SKM-1 (cell line): ENCODE measurements at regions not wholly inside any gene's neighbourhood (a gene's known extent, or its start where the extent isn't known, plus 50 kb on each side); places are given as distances from the start of the nearest gene placed in this dataset.

Experiments
- DNase-seq: peaks from one replicate; lab custom pipeline; 2025; ENCODE audit not compliant: unreplicated experiment; lab: John Stamatoyannopoulos, UW

DNA sequence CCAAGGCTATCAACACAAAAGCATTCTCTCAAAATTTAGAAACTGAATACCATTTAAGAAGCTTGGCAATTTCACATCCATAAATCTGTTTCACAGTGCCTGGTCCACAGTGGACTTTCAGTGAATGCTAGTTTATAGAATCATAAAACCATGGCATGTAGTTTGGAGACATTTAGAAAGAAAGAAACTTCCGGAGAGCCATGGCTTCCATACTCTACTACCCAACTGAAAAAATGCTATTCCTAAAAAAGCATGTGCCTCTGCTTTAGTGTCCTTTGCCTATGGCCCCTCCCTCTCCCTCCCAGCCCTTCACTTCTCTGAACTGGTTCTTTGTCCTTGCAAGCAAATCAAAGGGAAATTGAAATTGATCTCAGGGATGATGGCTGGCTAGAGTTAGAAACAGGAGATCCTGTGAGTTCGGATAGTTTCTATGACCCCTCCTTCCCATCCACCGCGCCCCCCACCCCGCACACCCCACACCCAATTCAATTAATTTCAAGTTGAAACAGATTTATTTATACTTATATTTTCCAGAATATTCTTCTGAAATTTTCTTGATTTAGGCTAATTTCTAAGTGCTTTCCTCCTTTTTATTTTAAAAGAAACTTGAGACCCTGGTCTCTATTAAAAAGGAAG, 248.3 kb downstream of the TRIB2 start:
- DNase-seq = no peak

DNA sequence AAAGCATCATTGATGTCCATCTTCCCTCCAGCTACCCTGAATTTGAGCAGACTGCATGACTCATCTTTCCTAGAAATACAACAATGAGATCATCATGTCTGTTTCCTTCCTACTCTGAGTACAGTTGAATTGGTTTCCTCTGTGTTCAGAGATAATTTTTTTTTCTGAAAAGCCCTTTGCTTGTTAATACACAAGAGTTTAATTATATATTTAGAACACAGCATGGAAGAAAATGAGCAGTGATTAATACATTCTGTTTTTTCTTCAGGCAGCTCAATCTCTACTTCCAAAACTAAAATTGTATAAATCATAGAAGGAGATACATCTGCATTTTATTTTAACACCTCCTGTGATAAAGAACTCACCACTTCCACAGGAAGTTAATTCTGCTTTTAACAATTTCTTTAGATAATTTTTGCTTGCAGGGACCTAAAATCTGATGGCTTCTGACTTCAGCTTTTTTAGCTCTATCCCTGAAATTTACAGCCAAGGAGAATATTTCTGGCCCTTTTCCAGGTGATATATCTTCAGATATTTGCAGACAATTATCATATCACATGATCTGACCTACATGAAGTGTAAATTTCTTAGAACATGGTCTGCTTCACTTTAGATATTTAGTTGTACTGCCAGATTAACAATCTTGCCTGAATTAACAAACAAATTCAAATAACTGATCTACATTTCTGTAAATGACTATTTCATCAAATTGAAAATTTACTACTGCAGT, 249.0 kb downstream of the TRIB2 start:
- peak; percentile 74 for DNase-seq

DNA sequence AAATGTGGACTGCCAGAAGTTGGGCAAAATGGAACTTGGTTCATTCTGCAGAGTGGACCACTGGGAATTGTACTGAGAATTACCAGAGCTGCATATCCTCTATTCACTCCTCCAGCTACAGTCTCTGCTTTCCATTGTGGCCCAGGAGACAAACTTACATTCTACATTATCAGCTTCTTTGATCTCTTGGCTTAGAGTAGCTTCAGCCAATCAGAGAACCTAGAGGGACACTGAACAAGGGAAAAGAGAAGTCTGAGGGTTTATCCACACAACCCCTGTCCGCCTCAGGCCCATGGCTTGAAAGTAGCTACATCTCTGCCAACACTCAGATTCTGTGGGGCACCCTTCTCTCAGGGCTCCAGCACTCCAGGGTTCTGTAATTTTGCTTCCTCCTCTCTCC, 251.1 kb downstream of the TRIB2 start:
- no peak for DNase-seq

DNA sequence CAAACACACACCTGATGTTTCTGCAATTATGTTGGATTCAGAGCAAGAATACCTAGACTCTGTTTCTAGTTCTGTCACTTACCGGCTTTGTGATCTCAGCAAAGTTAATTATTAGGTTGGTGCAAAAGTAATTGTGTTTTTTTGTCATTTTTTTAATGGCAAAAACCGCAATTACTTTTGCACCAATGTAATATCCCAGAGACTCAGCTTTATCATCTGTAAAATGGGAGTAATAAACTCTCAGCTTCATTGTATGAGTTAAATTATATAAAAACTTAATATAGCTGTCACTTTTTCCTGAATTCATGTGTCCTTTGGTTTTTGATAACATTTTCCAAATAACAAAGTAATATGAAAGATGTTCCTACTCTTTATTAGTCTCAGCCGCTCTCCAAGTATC, 251.7 kb downstream of the TRIB2 start:
- DNase-seq = no peak

DNA sequence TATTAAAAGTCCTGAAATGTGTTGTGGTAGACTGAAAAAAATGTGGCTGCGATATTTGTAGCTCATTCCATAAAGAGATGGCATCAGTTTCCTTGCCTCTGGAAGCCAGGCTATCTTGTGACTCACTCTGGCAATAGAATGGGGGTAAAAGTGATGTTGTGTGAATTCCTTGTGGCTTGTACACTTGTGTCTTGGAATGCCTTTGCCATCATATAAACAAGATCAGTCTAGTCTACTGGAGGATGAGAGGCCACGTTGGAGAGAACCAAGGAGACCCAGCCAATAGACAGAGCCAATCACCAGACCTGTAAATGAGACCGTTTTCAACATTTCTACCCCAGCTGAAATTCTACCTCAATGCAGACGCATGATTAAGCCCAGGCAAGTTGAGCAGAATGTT, 254.1 kb downstream of the TRIB2 start:
- no peak for DNase-seq

DNA sequence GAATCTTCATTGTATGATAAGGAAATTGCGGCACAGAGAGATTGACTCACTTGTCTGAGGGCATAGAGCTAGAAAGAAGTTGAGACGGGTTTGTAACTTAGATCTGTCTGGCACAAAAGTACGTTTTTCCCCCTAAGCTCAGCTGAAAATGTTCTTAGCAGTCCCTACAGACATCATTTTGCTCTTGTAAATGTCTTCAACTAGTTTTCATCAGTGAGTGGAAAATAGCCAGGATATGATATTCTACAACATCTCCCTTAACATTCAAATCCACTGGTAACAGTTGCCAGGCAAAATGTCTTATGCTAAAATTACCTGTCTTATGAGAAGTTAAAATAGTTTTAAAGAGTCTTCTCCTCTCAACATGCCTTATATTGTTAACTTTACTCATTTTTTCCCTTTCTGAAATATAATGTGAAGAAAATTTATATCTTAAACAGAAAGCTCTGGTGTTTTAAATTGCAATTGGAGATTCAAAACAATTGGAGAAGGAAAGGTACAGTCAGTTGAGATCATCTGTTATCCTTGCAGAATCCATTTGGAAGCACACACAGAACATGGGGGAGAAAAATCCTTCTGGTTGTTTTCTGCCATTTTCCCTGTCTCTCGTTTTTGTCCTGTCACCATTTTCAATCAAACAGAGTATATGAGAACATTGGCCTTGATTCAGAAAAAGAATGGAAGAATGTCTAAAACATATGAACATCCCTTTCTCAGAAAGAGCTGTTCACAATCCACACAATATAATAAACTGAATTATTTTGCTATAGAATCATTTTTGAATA, 255.0 kb downstream of the TRIB2 start:
- DNase-seq = no peak

DNA sequence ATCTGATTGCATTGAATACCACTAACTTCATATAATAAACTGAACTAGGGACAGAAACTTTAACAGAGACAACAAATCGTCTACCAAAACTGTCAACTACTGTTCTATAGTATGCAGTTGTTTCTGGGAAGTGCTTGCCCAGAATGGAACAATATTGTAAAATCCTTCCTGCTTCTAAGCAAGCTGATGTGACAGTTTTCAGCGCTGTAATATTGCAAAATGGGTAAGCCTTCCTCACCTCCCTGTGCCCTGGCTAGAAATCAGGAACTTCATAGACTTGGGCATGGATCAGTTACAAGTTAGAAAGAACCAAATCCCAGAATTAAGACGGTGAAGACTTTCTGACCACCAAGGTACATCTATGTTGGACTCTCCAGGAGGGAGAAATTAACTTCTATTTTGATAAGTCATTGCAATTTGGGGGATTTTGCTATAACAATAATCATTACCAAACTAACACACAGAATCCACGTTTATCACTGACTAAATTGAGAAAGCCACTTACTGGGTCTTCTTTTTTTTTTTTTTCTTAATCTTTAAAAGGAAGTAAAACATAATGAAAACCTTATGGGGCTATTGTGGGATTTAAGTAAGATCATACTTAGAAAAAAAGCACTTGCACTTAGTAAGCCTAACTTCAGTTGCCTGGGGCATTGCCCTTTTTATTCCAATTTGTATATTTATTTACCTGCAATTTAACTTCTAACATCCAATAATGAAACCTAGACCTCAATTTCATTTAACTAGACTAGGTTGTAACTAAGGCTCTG, 261.5 kb downstream of the TRIB2 start:
- DNase-seq = peak; percentile 69

DNA sequence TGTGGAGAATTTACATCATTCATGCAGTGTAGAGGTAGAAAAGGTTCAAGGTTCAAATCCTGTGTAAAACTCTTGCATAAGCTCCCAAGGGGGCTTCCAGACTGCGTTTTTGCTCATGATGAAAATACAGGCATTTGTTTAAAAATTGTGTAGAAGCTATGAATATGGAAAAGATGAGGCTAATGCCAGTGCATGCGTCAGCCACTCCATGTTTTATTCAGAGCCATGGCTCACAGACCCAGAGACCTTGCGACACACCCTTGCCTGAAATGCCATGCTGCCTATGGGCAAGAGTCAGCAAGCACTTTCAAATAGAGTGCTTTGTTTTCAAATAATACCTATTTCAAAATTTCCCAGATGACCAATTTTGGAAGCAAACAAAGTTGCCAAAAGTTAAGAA, 262.3 kb downstream of the TRIB2 start:
- no peak for DNase-seq

DNA sequence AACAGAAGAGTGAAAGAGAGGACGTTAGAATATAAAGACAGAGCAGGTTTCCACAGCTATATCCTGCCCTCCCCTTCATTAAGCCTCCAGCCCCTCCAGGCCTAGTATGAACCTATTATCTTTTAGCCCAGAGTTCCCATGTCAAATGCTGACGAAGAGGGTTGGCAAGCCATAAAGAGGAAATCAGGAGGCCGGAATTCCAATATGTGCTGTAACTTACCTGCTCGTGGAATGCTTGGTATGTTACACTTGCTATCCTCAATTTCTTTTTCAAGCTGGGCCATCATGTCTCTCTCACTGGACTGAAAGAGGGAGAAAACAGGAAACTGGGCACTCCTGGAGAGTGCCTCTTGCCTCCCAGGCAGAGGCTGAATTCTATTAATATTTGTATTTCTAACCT, 264.1 kb downstream of the TRIB2 start:
- no peak for DNase-seq

DNA sequence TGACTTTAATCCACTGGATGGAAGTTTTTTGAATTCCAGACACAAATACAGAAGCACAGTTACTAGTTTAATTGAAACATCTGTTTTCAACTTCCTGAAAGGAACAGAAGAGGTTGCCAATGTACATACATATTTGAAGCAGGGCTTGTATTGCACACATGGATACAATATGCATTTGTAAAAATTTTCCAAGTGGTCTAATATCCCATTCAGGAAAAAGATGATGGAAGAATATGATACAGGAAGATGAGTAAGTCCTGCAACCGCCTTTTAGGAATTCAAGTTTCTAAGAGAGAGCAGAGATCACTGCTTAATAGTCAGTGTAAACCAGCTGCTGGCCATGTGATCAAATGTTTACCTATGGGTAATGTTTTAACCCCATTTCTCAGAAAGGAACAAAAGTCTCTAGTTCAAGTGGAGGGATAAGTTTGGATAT, 265.4 kb downstream of the TRIB2 start:
- no peak for DNase-seq

DNA sequence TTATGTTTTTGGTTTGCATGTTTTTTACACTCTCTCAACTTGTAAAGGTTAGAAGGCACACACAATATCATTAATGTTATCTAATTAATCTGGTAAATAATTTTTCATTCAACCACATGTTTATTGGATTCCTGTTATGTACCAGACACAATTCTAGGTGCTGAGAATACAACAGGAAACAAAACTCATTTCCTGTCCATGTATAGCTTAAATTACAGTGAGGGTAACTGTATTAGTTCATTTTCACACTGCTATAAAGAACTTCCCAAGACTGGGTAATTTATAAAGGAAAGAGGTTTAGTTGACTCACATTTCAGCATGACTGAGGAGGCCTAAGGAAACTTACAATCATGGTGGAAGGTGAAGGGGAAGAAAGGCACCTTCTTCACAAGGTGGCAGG, 270.5 kb downstream of the TRIB2 start:
- no peak for DNase-seq

DNA sequence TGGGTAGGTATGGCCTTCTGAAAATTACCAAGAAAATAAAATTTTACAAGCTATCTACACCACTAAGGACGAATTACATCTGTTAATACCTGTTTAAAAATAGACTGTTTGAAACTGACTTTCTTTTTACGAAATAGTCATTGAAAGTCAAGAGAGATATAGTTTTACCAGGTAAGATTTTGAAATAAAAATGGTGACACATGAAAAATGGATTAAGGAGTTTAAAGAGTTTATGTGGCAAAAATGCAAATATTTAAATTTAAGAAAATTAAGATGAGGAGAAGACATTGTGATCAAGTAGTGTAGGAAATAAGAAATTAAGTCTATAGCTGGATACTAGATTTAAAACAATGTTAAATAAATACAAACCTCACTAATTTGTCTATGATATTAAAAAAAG, 271.5 kb downstream of the TRIB2 start:
- no peak for DNase-seq

DNA sequence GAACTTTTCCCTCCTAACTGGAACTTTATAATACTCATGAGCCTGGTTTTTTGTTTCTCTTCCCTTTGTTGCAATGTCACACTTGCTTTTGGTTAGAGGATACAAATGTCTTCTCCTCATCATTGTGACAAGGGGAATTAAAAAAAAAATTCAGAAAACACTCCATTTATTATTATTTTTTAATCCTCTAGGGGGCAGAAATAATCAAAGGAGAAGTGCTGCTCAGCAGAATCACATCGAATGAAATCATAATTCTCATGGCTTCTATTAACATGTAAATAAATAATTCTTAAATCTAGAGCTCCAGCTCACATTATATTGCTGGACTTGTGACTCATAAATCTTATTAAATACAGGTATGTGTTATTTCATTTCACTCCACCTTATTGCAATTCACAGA, 273.8 kb downstream of the TRIB2 start:
- DNase-seq = no peak

DNA sequence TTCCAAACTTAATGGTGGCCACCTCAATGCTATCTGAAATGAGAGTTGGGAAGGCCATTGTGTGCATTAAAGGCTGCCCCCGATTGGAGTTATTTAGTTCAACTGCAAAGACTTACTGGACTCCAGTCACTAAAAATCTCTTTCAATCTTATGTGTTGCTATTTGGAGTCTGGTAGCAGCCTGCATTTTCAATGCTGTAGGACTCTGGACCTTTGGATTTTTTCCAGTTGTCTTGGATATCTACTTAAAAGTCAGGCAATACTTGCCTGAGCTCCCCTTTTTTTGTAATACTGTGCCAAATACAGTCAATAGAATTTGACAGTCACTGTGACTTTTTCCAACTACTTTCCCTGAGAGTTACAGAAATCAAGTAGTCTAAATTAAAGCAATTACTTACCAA, 281.9 kb downstream of the TRIB2 start:
- no peak for DNase-seq

DNA sequence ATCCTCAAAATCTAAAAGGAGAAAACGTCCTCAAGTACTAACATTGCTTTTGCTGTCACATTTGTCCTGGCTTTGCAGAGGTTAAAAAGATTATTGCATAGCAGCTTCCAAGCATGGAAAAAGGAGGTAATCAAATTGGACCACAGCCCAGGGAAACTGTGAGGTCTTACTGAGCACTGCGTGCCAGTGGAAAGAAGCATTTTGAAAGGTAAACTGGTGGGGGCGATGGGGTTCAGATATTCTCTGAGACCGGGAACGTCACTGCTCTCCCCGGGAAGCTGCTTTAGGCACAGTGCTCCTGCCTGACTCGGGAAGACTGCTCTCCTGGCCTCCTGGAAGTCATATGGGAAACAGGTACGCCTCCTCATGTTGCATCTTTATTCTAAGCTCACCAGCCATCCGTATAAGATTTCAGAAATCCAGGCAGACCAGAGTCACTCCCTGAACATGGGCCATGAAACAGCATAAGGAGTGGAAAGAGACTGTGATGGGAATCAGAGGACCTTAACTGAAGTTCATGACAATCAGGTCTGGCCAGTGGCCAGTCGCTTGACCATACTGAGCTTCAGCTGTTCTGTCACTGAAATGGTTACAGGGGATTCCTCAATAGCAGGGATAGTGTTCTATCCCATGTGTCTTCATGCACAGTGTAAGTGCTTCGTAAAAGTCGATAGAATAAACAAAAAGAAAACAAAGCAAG, 284.1 kb downstream of the TRIB2 start:
- DNase-seq = no peak

DNA sequence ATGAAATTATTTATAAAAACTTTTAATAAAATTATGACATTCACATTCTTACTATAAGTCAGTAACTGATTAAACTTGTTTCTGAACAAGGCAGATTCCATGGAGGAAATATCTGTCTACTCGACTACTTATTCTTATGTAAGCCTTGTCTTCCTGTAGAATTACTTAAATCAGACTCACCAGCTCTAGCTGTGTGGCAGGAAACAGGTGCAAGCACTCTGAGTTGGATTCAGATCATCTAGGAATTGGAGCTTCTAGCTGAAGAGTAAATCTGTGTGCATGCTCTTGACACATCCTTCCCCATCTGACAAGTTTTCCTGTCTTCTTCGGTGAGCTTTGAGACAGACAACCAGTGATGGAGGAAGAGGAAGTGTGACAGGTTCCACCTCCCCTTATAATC, 284.7 kb downstream of the TRIB2 start:
- DNase-seq = no peak

DNA sequence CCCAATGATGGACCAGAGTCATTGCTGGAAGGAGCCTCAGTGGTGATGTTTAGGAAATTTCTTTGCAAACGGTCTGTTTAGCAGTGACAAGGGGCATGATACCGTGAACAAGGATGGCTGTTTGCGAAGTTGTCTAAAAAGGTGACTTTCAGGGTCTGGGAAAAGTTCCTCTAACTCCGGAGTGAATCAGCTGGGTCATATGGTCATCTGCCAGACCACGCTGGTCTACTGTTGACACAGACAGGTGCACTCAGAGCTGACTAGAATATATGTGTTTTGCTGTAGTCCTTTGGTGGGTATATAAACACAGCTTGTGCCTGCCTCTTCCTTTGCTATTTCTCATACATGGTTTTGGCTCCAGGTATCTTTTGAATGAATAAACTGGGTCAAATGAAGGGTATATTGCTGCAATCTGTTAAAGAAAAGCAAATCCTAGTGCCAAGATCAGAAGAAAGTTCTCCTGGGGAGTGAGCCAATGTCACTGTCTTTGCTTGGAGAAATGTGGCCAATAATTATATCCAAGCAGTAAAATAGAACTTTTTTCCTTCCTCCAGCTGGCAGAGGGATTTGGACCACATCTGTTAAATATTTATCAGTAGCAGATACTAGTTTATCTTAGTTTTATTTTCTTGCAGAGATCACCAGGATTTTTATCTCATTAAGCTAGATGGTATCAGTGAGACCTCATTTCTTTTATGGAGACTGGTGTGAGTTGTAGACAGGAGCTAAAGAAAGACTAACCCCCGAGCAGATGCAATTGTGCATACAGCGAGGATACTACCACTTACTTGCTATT, 286.0 kb downstream of the TRIB2 start:
- DNase-seq = no peak

DNA sequence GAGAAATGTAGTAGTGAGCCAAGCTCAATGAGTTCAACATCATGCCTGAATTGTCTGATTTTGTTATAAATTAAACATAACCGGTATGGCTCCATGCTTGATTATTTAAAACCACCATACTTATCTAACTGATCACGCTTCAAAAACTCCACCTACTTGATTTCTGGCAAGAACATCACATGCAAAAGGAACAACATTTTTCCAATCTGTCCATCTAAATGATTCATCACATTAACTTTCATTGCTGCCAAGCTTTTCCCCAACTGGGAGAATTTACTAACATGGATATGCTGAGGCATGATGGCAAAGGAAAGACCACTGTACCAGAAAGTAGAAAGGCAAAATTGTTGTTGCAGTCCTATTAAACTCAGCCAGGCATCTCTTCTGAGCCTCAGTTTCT, 286.8 kb downstream of the TRIB2 start:
- DNase-seq = no peak

DNA sequence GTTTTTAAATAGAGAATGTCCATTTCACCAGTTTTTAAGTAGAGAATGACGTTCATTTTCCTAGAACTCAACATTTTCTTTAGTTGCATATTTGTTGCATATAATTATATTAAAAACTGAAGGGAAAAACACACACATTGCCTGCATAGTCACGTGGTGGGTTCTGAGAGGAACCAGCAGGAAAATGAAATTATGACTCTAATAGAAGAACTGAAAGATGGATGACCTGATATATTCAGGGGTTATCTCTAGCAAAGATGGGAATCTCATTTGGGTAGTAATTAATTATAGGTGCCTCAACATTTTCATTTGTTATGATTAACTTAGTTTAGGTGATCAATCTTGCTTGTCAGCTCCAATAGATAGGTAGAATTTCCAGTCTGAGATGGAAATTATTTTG, 288.3 kb downstream of the TRIB2 start:
- no peak for DNase-seq

DNA sequence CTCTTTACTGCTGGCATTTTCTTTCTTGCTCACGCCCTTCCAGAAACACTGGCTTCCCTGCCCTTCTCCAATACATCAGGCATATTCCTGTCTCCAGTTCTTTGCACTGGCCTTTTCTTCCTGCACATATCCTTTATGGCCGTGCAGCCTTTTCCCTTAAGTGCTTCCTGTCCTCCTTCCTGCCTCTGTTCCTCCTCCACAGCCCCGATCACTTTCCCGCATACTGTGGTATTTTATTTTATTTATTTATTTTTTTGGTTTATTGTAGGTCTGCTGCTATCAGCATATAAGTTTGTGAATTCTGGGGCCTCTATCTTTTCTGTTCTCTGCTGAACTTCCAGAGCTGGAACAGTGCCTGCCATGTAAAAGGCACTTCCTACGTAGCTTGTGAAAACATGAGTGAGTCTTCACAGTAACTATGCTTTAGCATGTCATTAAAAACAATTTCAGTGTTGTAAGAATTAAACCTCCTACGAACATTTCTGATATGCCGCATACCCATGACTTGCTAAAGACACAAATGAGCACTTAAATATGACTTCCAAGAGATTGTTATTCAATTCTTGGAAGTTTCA, 289.1 kb downstream of the TRIB2 start:
- no peak for DNase-seq
